ENCODE measurements at regions not wholly inside any gene's neighbourhood (a gene's known extent, or its start where the extent isn't known, plus 50 kb on each side); places are given as distances from the start of the nearest gene placed in this dataset.
"Not testable (repeated sequence)": the region's sequence is repeated elsewhere in the genome, so short reads cannot be mapped to it uniquely, and the experiment has no call there.

GRCh38 chr3:194061421-194062030 is 74.4 kb upstream of the HES1 start:
- DNase-seq (ENCODE audit: low read depth, low spot score): no peak

- DNase-seq (ENCODE audit: low read depth, low spot score): no peak
Observed at GRCh38 chr3:194062830-194063229, 73.1 kb upstream of the HES1 start.

GRCh38 chr3:194064380-194065332 is 71.3 kb upstream of the HES1 start:
- DNase-seq (ENCODE audit: low read depth, low spot score): no peak

GRCh38 chr3:194067327-194067726 is 68.6 kb upstream of the HES1 start:
- DNase-seq (ENCODE audit: low read depth, low spot score): not testable (repeated sequence)

- DNase-seq (ENCODE audit: low read depth, low spot score): no peak
Observed at GRCh38 chr3:194067949-194068362, 68.0 kb upstream of the HES1 start.

- no peak for DNase-seq (ENCODE audit: low read depth, low spot score)
Observed at GRCh38 chr3:194069421-194070219, 66.3 kb upstream of the HES1 start.

- no peak for DNase-seq (ENCODE audit: low read depth, low spot score)
Observed at GRCh38 chr3:194070220-194070633, 65.7 kb upstream of the HES1 start.

- DNase-seq (ENCODE audit: low read depth, low spot score): peak; percentile 89
Observed at GRCh38 chr3:194070634-194071409, 65.1 kb upstream of the HES1 start.

GRCh38 chr3:194072097-194072428 is 63.9 kb upstream of the HES1 start:
- DNase-seq (ENCODE audit: low read depth, low spot score): no peak

- no peak for DNase-seq (ENCODE audit: low read depth, low spot score)
Observed at GRCh38 chr3:194072691-194073279, 63.2 kb upstream of the HES1 start.

- DNase-seq (ENCODE audit: low read depth, low spot score): no peak
Observed at GRCh38 chr3:194073926-194074325, 62.0 kb upstream of the HES1 start.

- no peak for DNase-seq (ENCODE audit: low read depth, low spot score)
Observed at GRCh38 chr3:194075088-194075615, 60.8 kb upstream of the HES1 start.

- no peak for DNase-seq (ENCODE audit: low read depth, low spot score)
Observed at GRCh38 chr3:194075802-194076460, 60.0 kb upstream of the HES1 start.

GRCh38 chr3:194076475-194076874 is 59.5 kb upstream of the HES1 start:
- DNase-seq (ENCODE audit: low read depth, low spot score): no peak

GRCh38 chr3:194077602-194078001 is 58.3 kb upstream of the HES1 start:
- DNase-seq (ENCODE audit: low read depth, low spot score): no peak

- no peak for DNase-seq (ENCODE audit: low read depth, low spot score)
Observed at GRCh38 chr3:194078045-194078821, 57.7 kb upstream of the HES1 start.

- DNase-seq (ENCODE audit: low read depth, low spot score): no peak
Observed at GRCh38 chr3:194079702-194080172, 56.2 kb upstream of the HES1 start.

GRCh38 chr3:194080436-194080835 is 55.5 kb upstream of the HES1 start:
- DNase-seq (ENCODE audit: low read depth, low spot score): no peak

Data from smooth muscle cell of the brain vasculature (primary cell).